HepG2 (cell line): ENCODE measurements at regions not wholly inside any gene's neighbourhood (a gene's known extent, or its start where the extent isn't known, plus 50 kb on each side); places are given as distances from the start of the nearest gene placed in this dataset.
A peak's percentile ranks its signal among the peaks of the same experiment; 100 is the strongest.
"Not testable (repeated sequence)": the region's sequence is repeated elsewhere in the genome, so short reads cannot be mapped to it uniquely, and the experiment has no call there.

Source experiments
- ATAC-seq: fragments of 200-7000 bp; cut with Tn5 transposase; 3 replicates; pipeline ENCODE4 v1.9.1; 2020; ENCODE audit warnings: mild to moderate bottlenecking, moderate library complexity
- BruUV-seq: library from RNA; stranded (reverse); fragments of 400-500 nt; replicated peaks from 2 replicates; lab custom pipeline; 2021; lab: Mats Ljungman, UMichigan
- CTCF ChIA-PET: fragments of 300-600 bp; formaldehyde crosslinking; extraction: SDS; loops from one replicate; lab custom pipeline; 2021; ENCODE audit warnings: low total read pairs, inconsistent platforms, low intra/inter-chr PET ratio; lab: Yijun Ruan, JAX
- POLR2A ChIA-PET: fragments of 350-600 bp; sonication (Branson Sonifier 250); formaldehyde crosslinking; loops from one replicate; lab custom pipeline; 2020; ENCODE audit warnings: antibody characterized with exemption, inconsistent platforms; lab: Yijun Ruan, JAX
- DNase-seq: peaks from one replicate; pipeline ENCODE4 v3.0.0-alpha.2; 2015; ENCODE audit warnings: low spot score
- FAIRE-seq: peaks from 3 replicates; lab custom pipeline; 2011; peaks lifted over from hg19 to GRCh38; lab: Jason Lieb, UNC
- H2AFZ ChIP-seq: one replicate; pipeline ENCODE4 v1.6.1; 2011; ENCODE audit warnings: low read length, inconsistent platforms
- H3K27ac ChIP-seq: fragments of 300-600 bp; 3 replicates; pipeline ENCODE4 v1.8.0; 2011; ENCODE audit warnings: mixed run types, mild to moderate bottlenecking, mixed read lengths, low read length, inconsistent platforms; ENCODE audit not compliant: insufficient read depth; ENCODE audit errors: extremely low read length
- H3K27me3 ChIP-seq, 2 experiments: fragments of 200-600 bp in 1 of 2; 2 replicates in 1 of 2; 3 replicates in 1 of 2; pipeline versions ENCODE4 v1.6.0 to v1.8.0; 2011; ENCODE audit warnings: low read length in 2 of 2, mild to moderate bottlenecking in 2 of 2, moderate library complexity in 2 of 2, inconsistent platforms in 1 of 2; ENCODE audit not compliant: insufficient read depth in 2 of 2, control insufficient read depth in 1 of 2
- H3K36me3 ChIP-seq, 2 experiments: fragments of 200-600 bp in 1 of 2; replicated peaks in 1 of 2; 2 replicates in 1 of 2; 3 replicates in 1 of 2; pipeline versions ENCODE4 v1.5.1 to v1.8.0; 2011; ENCODE audit warnings: low read length in 2 of 2, inconsistent platforms in 1 of 2; ENCODE audit not compliant: insufficient read depth in 2 of 2, control insufficient read depth in 1 of 2
- H3K4me1 ChIP-seq: 2 replicates; pipeline ENCODE4 v1.5.1; 2012; ENCODE audit warnings: low read length, inconsistent platforms; ENCODE audit not compliant: insufficient read depth
- H3K4me2 ChIP-seq: 2 replicates; pipeline ENCODE4 v1.6.0; 2011; ENCODE audit warnings: low read depth, low read length, inconsistent platforms
- H3K4me3 ChIP-seq, 3 experiments: fragments of 200-600 bp in 1 of 3; sonication (generic), shearing (Covaris generic) in 1 of 3; replicated peaks in 1 of 3; 2 replicates each; pipeline ENCODE4 v1.5.1; 2011 to 2016; ENCODE audit warnings: low read length in 3 of 3, inconsistent platforms in 2 of 3, low read depth in 2 of 3, mild to moderate bottlenecking in 2 of 3, control low read depth in 1 of 3, mixed read lengths in 1 of 3; ENCODE audit not compliant: insufficient read depth in 1 of 3
- H3K79me2 ChIP-seq: one replicate; pipeline ENCODE4 v1.6.1; 2011; ENCODE audit warnings: low read length, inconsistent platforms; ENCODE audit not compliant: insufficient read depth
- H3K9ac ChIP-seq: 2 replicates; pipeline ENCODE4 v1.6.0; 2011; ENCODE audit warnings: mild to moderate bottlenecking, low read depth, low read length, inconsistent platforms; ENCODE audit not compliant: insufficient read depth
- H3K9me3 ChIP-seq: 2 replicates; pipeline ENCODE4 v1.5.1; 2012; ENCODE audit warnings: mild to moderate bottlenecking, low read length
- H4K20me1 ChIP-seq: 2 replicates; pipeline ENCODE4 v1.6.0; 2011; ENCODE audit warnings: inconsistent platforms, mild to moderate bottlenecking, low read length, moderate library complexity; ENCODE audit not compliant: insufficient read depth
- DBP ChIP-seq: sonication (generic); formaldehyde crosslinking; IDR thresholded peaks from 2 replicates; pipeline ENCODE4 v1.4.0; 2020; ENCODE audit warnings: missing genetic modification reagents; ENCODE audit errors: not compliant biosample characterization
- MED1 ChIP-seq: sonication (generic); formaldehyde crosslinking; IDR thresholded peaks from 2 replicates; pipeline ENCODE4 v1.4.0; 2020; ENCODE audit warnings: missing genetic modification reagents
- MNT ChIP-seq: fragments of 450-650 bp; IDR thresholded peaks from 2 replicates; pipeline ENCODE4 v1.6.1; 2016
- NR2F1 ChIP-seq, 2 experiments: fragments of 450-650 bp in 1 of 2; formaldehyde crosslinking in 1 of 2; IDR thresholded peaks; 2 replicates each; pipeline versions ENCODE4 v1.5.0 to v1.6.1; 2016 to 2020; ENCODE audit warnings: mild to moderate bottlenecking in 1 of 2, missing compliant biosample characterization in 1 of 2, missing genetic modification reagents in 1 of 2, moderate library complexity in 1 of 2
- RARA ChIP-seq: IDR thresholded peaks from 2 replicates; pipeline ENCODE4 v1.6.1; 2016; ENCODE audit warnings: missing genetic modification reagents, missing compliant biosample characterization
- ZBTB26 ChIP-seq: IDR thresholded peaks from 2 replicates; pipeline ENCODE4 v1.6.1; 2016; ENCODE audit warnings: missing compliant biosample characterization, missing genetic modification reagents, borderline replicate concordance
- ZBTB4 ChIP-seq: sonication (generic); formaldehyde crosslinking; IDR thresholded peaks from 2 replicates; pipeline ENCODE4 v1.4.0; 2020; ENCODE audit warnings: missing genetic modification reagents, mild to moderate bottlenecking, borderline replicate concordance
- ZNF350 ChIP-seq: sonication (generic); formaldehyde crosslinking; IDR thresholded peaks from 2 replicates; pipeline ENCODE4 v1.4.0; 2020; ENCODE audit warnings: mild to moderate bottlenecking, low read depth, missing genetic modification reagents, borderline replicate concordance
- ZNF747 ChIP-seq: sonication (generic); formaldehyde crosslinking; IDR thresholded peaks from 2 replicates; pipeline ENCODE4 v1.8.1; 2023; ENCODE audit warnings: missing genetic modification reagents, mild to moderate bottlenecking, borderline replicate concordance
- WGBS: methylation state at CpG from one replicate; pipeline ENCODE4 v1.1.6; 2017; ENCODE audit warnings: low lambda C conversion rate; 5-methylcytosine and 5-hydroxymethylcytosine counted together
- in situ Hi-C: cut with HindIII; loops from 2 replicates; pipeline ENCODE4 v1.10.0; 2017; ENCODE audit warnings: low pct_unique_long_range_greater_than_20kb; ENCODE audit not compliant: extremely low pct_ligation_motif_present
- intact Hi-C: fragments of 100-400 bp; cut with micrococcal nuclease; formaldehyde crosslinking; loops from one replicate; pipeline ENCODE4 v1.10.0; 2022; ENCODE audit not compliant: unreplicated experiment

- BruUV-seq, H4K20me1 ChIP-seq, DNase-seq, H3K27me3 ChIP-seq, H3K4me3 ChIP-seq, H3K9ac ChIP-seq, H3K4me1 ChIP-seq, H2AFZ ChIP-seq, CTCF ChIA-PET, H3K36me3 ChIP-seq, H3K27ac ChIP-seq, H3K9me3 ChIP-seq, in situ Hi-C loops, FAIRE-seq, POLR2A ChIA-PET, H3K4me2 ChIP-seq, intact Hi-C loops, H3K79me2 ChIP-seq, ATAC-seq: not testable (repeated sequence)
- TF ChIP-seq ZBTB26: peak; percentile 94
- 13% methylated on average over 4 of the region's 6 CpGs for WGBS
Observed at GRCh38 chr9:40929488-40929845, 199.0 kb downstream of the FOXD4L6 start.

- H3K27ac ChIP-seq: no peak overlapping the region
- POLR2A ChIA-PET: no interaction called here
- no peaks in the 10 kb centered on the region for H3K79me2 ChIP-seq
- DNase-seq: no peak
- WGBS: 17% methylated on average over 15 of the region's 15 CpGs
- intact Hi-C loops: no loop called here
- H3K4me1 ChIP-seq: no peaks in the 10 kb centered on the region
- TF ChIP-seq MED1: no peak
- no peak for TF ChIP-seq NR2F1 (CRISPR knock-in tag; IDR thresholded peaks at IDR 0.05)
- TF ChIP-seq RARA (CRISPR knock-in tag): no peak
- no peak for TF ChIP-seq ZNF350 (CRISPR knock-in tag)
- no peak for TF ChIP-seq DBP (CRISPR knock-in tag)
- TF ChIP-seq ZNF747: no peak
- no peak for TF ChIP-seq ZBTB4 (CRISPR knock-in tag)
- TF ChIP-seq MNT: no peak
- TF ChIP-seq, all 625 proteins: peak for 0
- no peak overlapping the region for H3K4me2 ChIP-seq
- in situ Hi-C loops: no loop called here
- no peak overlapping the region for H2AFZ ChIP-seq
- H3K9me3 ChIP-seq: peaks cover 6% of the 10 kb centered on the region; the same call in 1 of the 2 replicates
- H3K4me3 ChIP-seq: no peak overlapping the region
- no peak overlapping the region for H3K9ac ChIP-seq
- H3K36me3 ChIP-seq: no peaks in the 10 kb centered on the region
- CTCF ChIA-PET: no interaction called here
- H3K27me3 ChIP-seq: no peaks in the 10 kb centered on the region; a peak in 1 of 5 replicates
- no peaks in the 10 kb centered on the region for H4K20me1 ChIP-seq
- no peak for ATAC-seq
- no TSS peak for BruUV-seq
- no peak for FAIRE-seq
Observed at GRCh38 chr9:40928803-40929487, 199.5 kb downstream of the FOXD4L6 start.
